HEK293 (cell line): ENCODE measurements at regions not wholly inside any gene's neighbourhood (a gene's known extent, or its start where the extent isn't known, plus 50 kb on each side); places are given as distances from the start of the nearest gene placed in this dataset.

Experiments
- CTCF ChIA-PET: fragments of 350-600 bp; formaldehyde crosslinking; extraction: SDS; loops from one replicate; lab custom pipeline; 2021; ENCODE audit warnings: antibody characterized with exemption; lab: Yijun Ruan, JAX
- POLR2A ChIA-PET: fragments of 300-600 bp; formaldehyde crosslinking; extraction: SDS; loops from one replicate; lab custom pipeline; 2020; ENCODE audit warnings: antibody characterized with exemption, inconsistent platforms; lab: Yijun Ruan, JAX
- H3K27ac ChIP-seq: fragments of 200-500 bp; sonication (Bioruptor generic); 2 replicates; pipeline ENCODE4 v1.5.1; 2014; ENCODE audit warnings: low read depth, low read length, control low read depth, inconsistent platforms; ENCODE audit errors: extremely low read depth
- H3K36me3 ChIP-seq, 2 experiments: fragments of 200-500 bp in 1 of 2; sonication (Bioruptor generic) in 1 of 2; 1 replicate in 1 of 2; 2 replicates in 1 of 2; pipeline ENCODE4 v1.5.1; 2014 to 2017; ENCODE audit warnings: inconsistent platforms in 2 of 2, low read length in 2 of 2; ENCODE audit not compliant: control insufficient read depth in 2 of 2, insufficient read depth in 1 of 2
- H3K4me1 ChIP-seq: fragments of 200-500 bp; sonication (Bioruptor generic); 2 replicates; pipeline ENCODE4 v1.5.1; 2014; ENCODE audit warnings: mild to moderate bottlenecking, low read length, inconsistent platforms; ENCODE audit not compliant: control insufficient read depth, insufficient read depth
- H3K4me3 ChIP-seq: 2 replicates; pipeline ENCODE4 v1.5.1; 2011; ENCODE audit warnings: low read depth, mild to moderate bottlenecking, control low read depth, low read length, moderate library complexity
- H3K9me3 ChIP-seq: fragments of 200-500 bp; sonication (Bioruptor generic); 2 replicates; pipeline ENCODE4 v1.5.1; 2014; ENCODE audit warnings: low read depth, low read length, inconsistent platforms; ENCODE audit not compliant: control insufficient read depth, insufficient read depth
- EGR2 ChIP-seq: fragments of 450-650 bp; formaldehyde crosslinking; IDR thresholded peaks from 2 replicates; pipeline ENCODE4 v1.5.1; 2016; ENCODE audit warnings: low read depth, missing biosample characterization, missing genetic modification characterization
- KLF1 ChIP-seq: fragments of 450-650 bp; formaldehyde crosslinking; IDR thresholded peaks from 2 replicates; pipeline ENCODE4 v1.5.1; 2016; ENCODE audit warnings: missing biosample characterization, missing genetic modification characterization
- KLF10 ChIP-seq: fragments of 450-650 bp; IDR thresholded peaks from 2 replicates; pipeline ENCODE4 v1.5.1; 2018; ENCODE audit warnings: missing biosample characterization, mild to moderate bottlenecking, missing genetic modification characterization
- KLF7 ChIP-seq: fragments of 450-650 bp; formaldehyde crosslinking; IDR thresholded peaks from 2 replicates; pipeline ENCODE4 v1.5.1; 2016; ENCODE audit warnings: missing biosample characterization, missing genetic modification characterization, borderline replicate concordance
- SP2 ChIP-seq: fragments of 450-650 bp; formaldehyde crosslinking; IDR thresholded peaks from 2 replicates; pipeline ENCODE4 v1.5.1; 2016; ENCODE audit warnings: missing biosample characterization, missing genetic modification characterization
- SP7 ChIP-seq: fragments of 450-650 bp; formaldehyde crosslinking; IDR thresholded peaks from 2 replicates; pipeline ENCODE4 v1.5.1; 2016; ENCODE audit warnings: missing biosample characterization, missing genetic modification characterization
- TRIM28 ChIP-seq: IDR thresholded peaks from 2 replicates; pipeline ENCODE4 v1.6.1; 2011; ENCODE audit warnings: low read length, control low read depth, borderline replicate concordance
- ZBTB21 ChIP-seq: fragments of 450-650 bp; formaldehyde crosslinking; IDR thresholded peaks from 2 replicates; pipeline ENCODE4 v1.5.1; 2017; ENCODE audit warnings: missing biosample characterization, missing genetic modification characterization
- ZNF121 ChIP-seq: fragments of 450-650 bp; formaldehyde crosslinking; IDR thresholded peaks from 2 replicates; pipeline ENCODE4 v1.5.1; 2016; ENCODE audit warnings: missing biosample characterization, missing genetic modification characterization
- ZNF157 ChIP-seq: fragments of 450-650 bp; formaldehyde crosslinking; IDR thresholded peaks from 2 replicates; pipeline ENCODE4 v1.5.1; 2016; ENCODE audit warnings: missing biosample characterization, missing genetic modification characterization
- ZNF174 ChIP-seq: fragments of 450-650 bp; formaldehyde crosslinking; IDR thresholded peaks from 2 replicates; pipeline ENCODE4 v1.5.0; 2017; ENCODE audit warnings: missing biosample characterization, mild to moderate bottlenecking, missing genetic modification characterization
- ZNF221 ChIP-seq: fragments of 450-650 bp; formaldehyde crosslinking; IDR thresholded peaks from 2 replicates; pipeline ENCODE4 v1.5.1; 2017; ENCODE audit warnings: missing biosample characterization, missing genetic modification characterization, borderline replicate concordance
- ZNF23 ChIP-seq: fragments of 450-650 bp; formaldehyde crosslinking; IDR thresholded peaks from 2 replicates; pipeline ENCODE4 v1.5.1; 2016; ENCODE audit warnings: missing biosample characterization, missing genetic modification characterization, borderline replicate concordance
- ZNF24 ChIP-seq: fragments of 450-650 bp; formaldehyde crosslinking; IDR thresholded peaks from 2 replicates; pipeline ENCODE4 v1.5.1; 2016; ENCODE audit warnings: missing biosample characterization, missing genetic modification characterization
- ZNF311 ChIP-seq: fragments of 450-650 bp; formaldehyde crosslinking; IDR thresholded peaks from 2 replicates; pipeline ENCODE4 v1.5.1; 2017; ENCODE audit warnings: missing biosample characterization, missing genetic modification characterization, borderline replicate concordance
- ZNF423 ChIP-seq: fragments of 450-650 bp; formaldehyde crosslinking; IDR thresholded peaks from 2 replicates; pipeline ENCODE4 v1.5.1; 2016; ENCODE audit warnings: missing biosample characterization, missing genetic modification characterization
- ZNF426 ChIP-seq: fragments of 450-650 bp; formaldehyde crosslinking; IDR thresholded peaks from 2 replicates; pipeline ENCODE4 v1.5.1; 2017; ENCODE audit warnings: missing biosample characterization, missing genetic modification characterization, mild to moderate bottlenecking, inconsistent platforms, moderate library complexity
- ZNF473 ChIP-seq: fragments of 450-650 bp; formaldehyde crosslinking; IDR thresholded peaks from 2 replicates; pipeline ENCODE4 v1.5.1; 2017; ENCODE audit warnings: missing biosample characterization, missing genetic modification characterization
- ZNF510 ChIP-seq: fragments of 450-650 bp; formaldehyde crosslinking; IDR thresholded peaks from 2 replicates; pipeline ENCODE4 v1.5.1; 2018; ENCODE audit warnings: mild to moderate bottlenecking, missing genetic modification characterization, missing biosample characterization; ENCODE audit not compliant: insufficient replicate concordance
- ZNF704 ChIP-seq: fragments of 450-650 bp; formaldehyde crosslinking; IDR thresholded peaks from 2 replicates; pipeline ENCODE4 v1.5.1; 2016; ENCODE audit warnings: missing biosample characterization, missing genetic modification characterization
- ZNF768 ChIP-seq: fragments of 450-650 bp; formaldehyde crosslinking; IDR thresholded peaks from 2 replicates; pipeline ENCODE4 v1.5.1; 2018; ENCODE audit warnings: missing biosample characterization, mild to moderate bottlenecking, missing genetic modification characterization
- ZXDB ChIP-seq: fragments of 450-650 bp; formaldehyde crosslinking; IDR thresholded peaks from 2 replicates; pipeline ENCODE4 v1.5.1; 2016; ENCODE audit warnings: missing biosample characterization, missing genetic modification characterization
- TF ChIP-seq, protein P1 (sequence below): fragments of 450-650 bp; formaldehyde crosslinking; IDR thresholded peaks from 2 replicates; pipeline ENCODE4 v1.5.0; 2017; ENCODE audit warnings: missing biosample characterization, missing genetic modification characterization, borderline replicate concordance
- TF ChIP-seq, protein P2 (sequence below): fragments of 450-650 bp; formaldehyde crosslinking; conservative IDR thresholded peaks from 2 replicates; pipeline ENCODE4 v1.5.1; 2016; ENCODE audit warnings: low read depth, missing biosample characterization, missing genetic modification characterization

DNA sequence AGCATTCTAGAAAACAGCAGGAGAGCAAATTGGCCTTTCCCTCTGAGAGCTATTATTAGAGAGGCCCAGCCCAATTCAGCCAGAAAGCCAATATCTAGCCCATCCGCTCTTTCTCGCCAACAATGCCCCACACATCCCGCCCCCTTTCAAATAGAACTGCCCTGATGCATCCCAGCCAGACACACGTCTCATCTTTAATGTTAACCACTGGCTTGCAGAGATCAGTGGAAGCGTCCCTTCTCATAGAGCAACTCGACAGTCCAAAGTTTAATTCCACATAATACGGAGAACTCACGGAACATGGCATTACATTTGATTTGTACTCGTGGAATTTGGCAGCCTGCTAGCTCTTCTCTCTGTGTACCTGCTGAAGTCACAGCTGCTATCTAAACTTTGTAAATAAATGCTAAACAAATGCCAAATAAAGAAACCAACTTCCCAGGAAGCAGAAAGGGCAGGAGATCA lies 304.4 kb downstream of the DHX15 start:
- POLR2A ChIA-PET, result no interaction called here
- no peak overlapping the region for H3K4me3 ChIP-seq
- H3K36me3 ChIP-seq, result no peaks in the 10 kb centered on the region
- H3K9me3 ChIP-seq, result no peaks in the 10 kb centered on the region
- CTCF ChIA-PET, result interaction anchor here (0.7 kb wide), 1 partner anchor 12 kb away, joined by 3 read pairs; no protein-coding TSS in a partner anchor
- H3K4me1 ChIP-seq, result no peaks in the 10 kb centered on the region
- H3K27ac ChIP-seq, result no peak overlapping the region
- TF ChIP-seq ZNF157 (tag by site-specific recombination), result no peak
- TF ChIP-seq ZNF311 (tag by site-specific recombination), result no peak
- TF ChIP-seq ZNF174 (tag by site-specific recombination), result no peak

GRCh38 chr4:24279469-24279868 lies 304.9 kb downstream of the DHX15 start:
- CTCF ChIA-PET, result no interaction called here
- Histone ChIP-seq H3K36me3 (no peaks in the 10 kb centered on the region), H3K4me3 (no peak overlapping the region), H3K27ac (no peak overlapping the region), H3K4me1 (no peaks in the 10 kb centered on the region), H3K9me3 (no peaks in the 10 kb centered on the region)
- POLR2A ChIA-PET, result no interaction called here
- TF ChIP-seq ZXDB (tag by site-specific recombination) (no peak), ZNF510 (tag by site-specific recombination) (no peak), SP7 (tag by site-specific recombination) (no peak), ZNF704 (no peak), ZNF426 (tag by site-specific recombination) (no peak), KLF10 (no peak), TRIM28 (no peak), ZBTB21 (no peak), KLF1 (no peak), SP2 (tag by site-specific recombination) (no peak), ZNF121 (tag by site-specific recombination) (no peak)
- TF ChIP-seq, protein P1, sequence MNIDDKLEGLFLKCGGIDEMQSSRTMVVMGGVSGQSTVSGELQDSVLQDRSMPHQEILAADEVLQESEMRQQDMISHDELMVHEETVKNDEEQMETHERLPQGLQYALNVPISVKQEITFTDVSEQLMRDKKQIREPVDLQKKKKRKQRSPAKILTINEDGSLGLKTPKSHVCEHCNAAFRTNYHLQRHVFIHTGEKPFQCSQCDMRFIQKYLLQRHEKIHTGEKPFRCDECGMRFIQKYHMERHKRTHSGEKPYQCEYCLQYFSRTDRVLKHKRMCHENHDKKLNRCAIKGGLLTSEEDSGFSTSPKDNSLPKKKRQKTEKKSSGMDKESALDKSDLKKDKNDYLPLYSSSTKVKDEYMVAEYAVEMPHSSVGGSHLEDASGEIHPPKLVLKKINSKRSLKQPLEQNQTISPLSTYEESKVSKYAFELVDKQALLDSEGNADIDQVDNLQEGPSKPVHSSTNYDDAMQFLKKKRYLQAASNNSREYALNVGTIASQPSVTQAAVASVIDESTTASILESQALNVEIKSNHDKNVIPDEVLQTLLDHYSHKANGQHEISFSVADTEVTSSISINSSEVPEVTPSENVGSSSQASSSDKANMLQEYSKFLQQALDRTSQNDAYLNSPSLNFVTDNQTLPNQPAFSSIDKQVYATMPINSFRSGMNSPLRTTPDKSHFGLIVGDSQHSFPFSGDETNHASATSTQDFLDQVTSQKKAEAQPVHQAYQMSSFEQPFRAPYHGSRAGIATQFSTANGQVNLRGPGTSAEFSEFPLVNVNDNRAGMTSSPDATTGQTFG (tag by site-specific recombination), result no peak

GRCh38 chr4:24278693-24279092 lies 305.7 kb downstream of the DHX15 start:
- no peak overlapping the region for H3K27ac ChIP-seq
- ChIA-PET POLR2A (no interaction called here), CTCF (interaction anchor here (0.5 kb wide), 1 partner anchor 70 kb away, joined by 3 read pairs; no protein-coding TSS in a partner anchor)
- no peaks in the 10 kb centered on the region for H3K4me1 ChIP-seq
- no peak overlapping the region for H3K4me3 ChIP-seq
- H3K36me3 ChIP-seq, result no peaks in the 10 kb centered on the region
- H3K9me3 ChIP-seq, result no peaks in the 10 kb centered on the region
- TF ChIP-seq KLF7 (tag by site-specific recombination) (no peak), ZNF423 (tag by site-specific recombination) (no peak), ZNF23 (tag by site-specific recombination) (no peak), ZNF768 (no peak), ZNF473 (tag by site-specific recombination) (no peak), EGR2 (no peak), ZNF24 (tag by site-specific recombination) (no peak), ZNF221 (tag by site-specific recombination) (no peak)
- TF ChIP-seq, protein P2, sequence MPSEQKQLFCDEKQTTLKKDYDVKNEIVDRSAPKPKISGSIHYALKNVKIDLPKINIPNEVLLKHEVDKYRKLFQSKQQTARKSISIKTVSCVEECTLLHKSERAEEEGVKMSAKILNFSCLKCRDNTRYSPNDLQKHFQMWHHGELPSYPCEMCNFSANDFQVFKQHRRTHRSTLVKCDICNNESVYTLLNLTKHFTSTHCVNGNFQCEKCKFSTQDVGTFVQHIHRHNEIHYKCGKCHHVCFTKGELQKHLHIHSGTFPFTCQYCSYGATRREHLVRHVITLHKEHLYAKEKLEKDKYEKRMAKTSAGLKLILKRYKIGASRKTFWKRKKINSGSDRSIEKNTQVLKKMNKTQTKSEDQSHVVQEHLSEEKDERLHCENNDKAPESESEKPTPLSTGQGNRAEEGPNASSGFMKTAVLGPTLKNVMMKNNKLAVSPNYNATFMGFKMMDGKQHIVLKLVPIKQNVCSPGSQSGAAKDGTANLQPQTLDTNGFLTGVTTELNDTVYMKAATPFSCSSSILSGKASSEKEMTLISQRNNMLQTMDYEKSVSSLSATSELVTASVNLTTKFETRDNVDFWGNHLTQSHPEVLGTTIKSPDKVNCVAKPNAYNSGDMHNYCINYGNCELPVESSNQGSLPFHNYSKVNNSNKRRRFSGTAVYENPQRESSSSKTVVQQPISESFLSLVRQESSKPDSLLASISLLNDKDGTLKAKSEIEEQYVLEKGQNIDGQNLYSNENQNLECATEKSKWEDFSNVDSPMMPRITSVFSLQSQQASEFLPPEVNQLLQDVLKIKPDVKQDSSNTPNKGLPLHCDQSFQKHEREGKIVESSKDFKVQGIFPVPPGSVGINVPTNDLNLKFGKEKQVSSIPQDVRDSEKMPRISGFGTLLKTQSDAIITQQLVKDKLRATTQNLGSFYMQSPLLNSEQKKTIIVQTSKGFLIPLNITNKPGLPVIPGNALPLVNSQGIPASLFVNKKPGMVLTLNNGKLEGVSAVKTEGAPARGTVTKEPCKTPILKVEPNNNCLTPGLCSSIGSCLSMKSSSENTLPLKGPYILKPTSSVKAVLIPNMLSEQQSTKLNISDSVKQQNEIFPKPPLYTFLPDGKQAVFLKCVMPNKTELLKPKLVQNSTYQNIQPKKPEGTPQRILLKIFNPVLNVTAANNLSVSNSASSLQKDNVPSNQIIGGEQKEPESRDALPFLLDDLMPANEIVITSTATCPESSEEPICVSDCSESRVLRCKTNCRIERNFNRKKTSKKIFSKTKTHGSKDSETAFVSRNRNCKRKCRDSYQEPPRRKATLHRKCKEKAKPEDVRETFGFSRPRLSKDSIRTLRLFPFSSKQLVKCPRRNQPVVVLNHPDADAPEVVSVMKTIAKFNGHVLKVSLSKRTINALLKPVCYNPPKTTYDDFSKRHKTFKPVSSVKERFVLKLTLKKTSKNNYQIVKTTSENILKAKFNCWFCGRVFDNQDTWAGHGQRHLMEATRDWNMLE (tag by site-specific recombination), result no peak
